ENCODE measurements at regions not wholly inside any gene's neighbourhood (a gene's known extent, or its start where the extent isn't known, plus 50 kb on each side); places are given as distances from the start of the nearest gene placed in this dataset.

DNA sequence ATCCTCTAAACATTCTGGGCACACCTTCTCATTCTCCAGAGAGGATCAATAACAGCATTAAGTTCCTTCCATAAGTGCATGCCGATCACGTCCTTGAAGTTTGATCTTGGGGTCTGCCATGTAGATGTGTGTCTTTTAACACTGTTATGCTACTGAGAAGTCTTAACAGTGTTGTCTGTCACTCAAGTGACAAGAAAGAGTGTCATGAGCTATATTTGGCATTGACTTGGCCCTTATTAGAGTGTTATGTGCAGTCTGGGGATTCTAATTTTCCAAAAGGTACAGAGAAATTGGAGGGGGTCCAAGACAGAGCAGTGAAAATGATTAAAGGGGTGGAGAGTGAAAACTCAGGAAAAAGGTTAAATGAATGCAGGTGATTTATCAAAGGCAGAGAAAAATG, 107.1 kb upstream of the OPCML start:
- TF ChIP-seq, protein P1, sequence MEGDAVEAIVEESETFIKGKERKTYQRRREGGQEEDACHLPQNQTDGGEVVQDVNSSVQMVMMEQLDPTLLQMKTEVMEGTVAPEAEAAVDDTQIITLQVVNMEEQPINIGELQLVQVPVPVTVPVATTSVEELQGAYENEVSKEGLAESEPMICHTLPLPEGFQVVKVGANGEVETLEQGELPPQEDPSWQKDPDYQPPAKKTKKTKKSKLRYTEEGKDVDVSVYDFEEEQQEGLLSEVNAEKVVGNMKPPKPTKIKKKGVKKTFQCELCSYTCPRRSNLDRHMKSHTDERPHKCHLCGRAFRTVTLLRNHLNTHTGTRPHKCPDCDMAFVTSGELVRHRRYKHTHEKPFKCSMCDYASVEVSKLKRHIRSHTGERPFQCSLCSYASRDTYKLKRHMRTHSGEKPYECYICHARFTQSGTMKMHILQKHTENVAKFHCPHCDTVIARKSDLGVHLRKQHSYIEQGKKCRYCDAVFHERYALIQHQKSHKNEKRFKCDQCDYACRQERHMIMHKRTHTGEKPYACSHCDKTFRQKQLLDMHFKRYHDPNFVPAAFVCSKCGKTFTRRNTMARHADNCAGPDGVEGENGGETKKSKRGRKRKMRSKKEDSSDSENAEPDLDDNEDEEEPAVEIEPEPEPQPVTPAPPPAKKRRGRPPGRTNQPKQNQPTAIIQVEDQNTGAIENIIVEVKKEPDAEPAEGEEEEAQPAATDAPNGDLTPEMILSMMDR (CRISPR knock-in tag; IDR thresholded peaks at IDR 0.05) = no peak
- TF ChIP-seq HES4 (CRISPR knock-in tag; IDR thresholded peaks at IDR 0.05; ENCODE audit: borderline replicate concordance) (no peak), ZNF251 (CRISPR knock-in tag; IDR thresholded peaks at IDR 0.05) (no peak), SMC3 (IDR thresholded peaks at IDR 0.05; ENCODE audit: low read length) (no peak), ZNF839 (CRISPR knock-in tag; IDR thresholded peaks at IDR 0.05; ENCODE audit: borderline replicate concordance) (no peak), CEBPB (IDR thresholded peaks at IDR 0.05; ENCODE audit: borderline replicate concordance, low read depth, low read length) (no peak), KLF6 (CRISPR knock-in tag; IDR thresholded peaks at IDR 0.05) (no peak)
- TF ChIP-seq, protein P2, sequence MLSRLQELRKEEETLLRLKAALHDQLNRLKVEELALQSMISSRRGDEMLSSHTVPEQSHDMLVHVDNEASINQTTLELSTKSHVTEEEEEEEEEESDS (CRISPR knock-in tag; IDR thresholded peaks at IDR 0.05; ENCODE audit: borderline replicate concordance) = no peak
- TF ChIP-seq, protein P3, sequence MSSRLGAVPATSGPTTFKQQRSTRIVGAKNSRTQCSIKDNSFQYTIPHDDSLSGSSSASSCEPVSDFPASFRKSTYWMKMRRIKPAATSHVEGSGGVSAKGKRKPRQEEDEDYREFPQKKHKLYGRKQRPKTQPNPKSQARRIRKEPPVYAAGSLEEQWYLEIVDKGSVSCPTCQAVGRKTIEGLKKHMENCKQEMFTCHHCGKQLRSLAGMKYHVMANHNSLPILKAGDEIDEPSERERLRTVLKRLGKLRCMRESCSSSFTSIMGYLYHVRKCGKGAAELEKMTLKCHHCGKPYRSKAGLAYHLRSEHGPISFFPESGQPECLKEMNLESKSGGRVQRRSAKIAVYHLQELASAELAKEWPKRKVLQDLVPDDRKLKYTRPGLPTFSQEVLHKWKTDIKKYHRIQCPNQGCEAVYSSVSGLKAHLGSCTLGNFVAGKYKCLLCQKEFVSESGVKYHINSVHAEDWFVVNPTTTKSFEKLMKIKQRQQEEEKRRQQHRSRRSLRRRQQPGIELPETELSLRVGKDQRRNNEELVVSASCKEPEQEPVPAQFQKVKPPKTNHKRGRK (CRISPR knock-in tag; IDR thresholded peaks at IDR 0.05) = no peak
